ENCODE measurements at regions not wholly inside any gene's neighbourhood (a gene's known extent, or its start where the extent isn't known, plus 50 kb on each side); places are given as distances from the start of the nearest gene placed in this dataset.

DNA sequence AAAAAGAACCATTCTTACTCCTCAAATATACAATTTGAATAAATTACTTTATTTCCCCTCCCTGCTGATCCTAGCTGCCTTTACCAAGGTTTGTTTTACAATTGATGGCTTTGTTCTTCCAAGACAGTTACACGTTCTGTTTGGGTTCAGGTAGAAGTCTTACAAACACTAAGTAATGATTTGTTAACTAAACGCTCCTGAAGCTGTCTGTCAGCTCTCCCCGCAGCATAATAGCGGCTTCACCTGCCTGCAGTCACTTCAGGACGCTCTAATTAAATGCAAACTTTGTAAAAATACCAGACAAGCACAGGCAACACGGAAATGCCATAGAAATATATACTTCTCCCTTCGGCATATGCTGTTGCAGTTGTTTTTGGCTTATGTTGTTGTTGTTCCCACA lies 176.4 kb upstream of the MDFIC2 start:
- no peak for DNase-seq (ENCODE audit: low read depth)
- TF ChIP-seq, protein P1, sequence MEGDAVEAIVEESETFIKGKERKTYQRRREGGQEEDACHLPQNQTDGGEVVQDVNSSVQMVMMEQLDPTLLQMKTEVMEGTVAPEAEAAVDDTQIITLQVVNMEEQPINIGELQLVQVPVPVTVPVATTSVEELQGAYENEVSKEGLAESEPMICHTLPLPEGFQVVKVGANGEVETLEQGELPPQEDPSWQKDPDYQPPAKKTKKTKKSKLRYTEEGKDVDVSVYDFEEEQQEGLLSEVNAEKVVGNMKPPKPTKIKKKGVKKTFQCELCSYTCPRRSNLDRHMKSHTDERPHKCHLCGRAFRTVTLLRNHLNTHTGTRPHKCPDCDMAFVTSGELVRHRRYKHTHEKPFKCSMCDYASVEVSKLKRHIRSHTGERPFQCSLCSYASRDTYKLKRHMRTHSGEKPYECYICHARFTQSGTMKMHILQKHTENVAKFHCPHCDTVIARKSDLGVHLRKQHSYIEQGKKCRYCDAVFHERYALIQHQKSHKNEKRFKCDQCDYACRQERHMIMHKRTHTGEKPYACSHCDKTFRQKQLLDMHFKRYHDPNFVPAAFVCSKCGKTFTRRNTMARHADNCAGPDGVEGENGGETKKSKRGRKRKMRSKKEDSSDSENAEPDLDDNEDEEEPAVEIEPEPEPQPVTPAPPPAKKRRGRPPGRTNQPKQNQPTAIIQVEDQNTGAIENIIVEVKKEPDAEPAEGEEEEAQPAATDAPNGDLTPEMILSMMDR (conservative IDR thresholded peaks at IDR 0.05; ENCODE audit: control insufficient read depth, insufficient read depth, low read depth, low read length): no peak
- H3K4me3 ChIP-seq (ENCODE audit: control insufficient read depth, low read depth, low read length): no peak overlapping the region

DNA sequence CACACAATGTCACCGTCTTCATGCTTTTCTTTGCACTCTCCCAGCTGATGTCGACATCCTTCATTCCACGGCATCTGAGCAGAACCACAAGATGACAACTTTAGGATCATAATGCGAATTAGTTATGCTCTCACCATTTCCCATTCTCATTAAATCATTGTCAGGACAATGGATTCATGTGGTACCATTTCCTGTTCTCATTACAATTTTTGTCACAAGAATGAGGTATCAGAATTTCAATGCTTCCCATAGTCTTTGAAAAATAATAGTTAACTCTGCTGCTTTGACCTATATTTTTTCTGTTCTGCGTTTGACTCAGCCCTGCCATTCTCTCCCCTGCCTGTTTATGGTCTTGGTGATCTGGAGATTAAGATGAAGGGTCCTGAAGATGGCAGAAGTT lies 175.7 kb upstream of the MDFIC2 start:
- TF ChIP-seq, protein P1 (conservative IDR thresholded peaks at IDR 0.05; ENCODE audit: control insufficient read depth, insufficient read depth, low read depth, low read length): no peak
- DNase-seq (ENCODE audit: low read depth): no peak

DNA sequence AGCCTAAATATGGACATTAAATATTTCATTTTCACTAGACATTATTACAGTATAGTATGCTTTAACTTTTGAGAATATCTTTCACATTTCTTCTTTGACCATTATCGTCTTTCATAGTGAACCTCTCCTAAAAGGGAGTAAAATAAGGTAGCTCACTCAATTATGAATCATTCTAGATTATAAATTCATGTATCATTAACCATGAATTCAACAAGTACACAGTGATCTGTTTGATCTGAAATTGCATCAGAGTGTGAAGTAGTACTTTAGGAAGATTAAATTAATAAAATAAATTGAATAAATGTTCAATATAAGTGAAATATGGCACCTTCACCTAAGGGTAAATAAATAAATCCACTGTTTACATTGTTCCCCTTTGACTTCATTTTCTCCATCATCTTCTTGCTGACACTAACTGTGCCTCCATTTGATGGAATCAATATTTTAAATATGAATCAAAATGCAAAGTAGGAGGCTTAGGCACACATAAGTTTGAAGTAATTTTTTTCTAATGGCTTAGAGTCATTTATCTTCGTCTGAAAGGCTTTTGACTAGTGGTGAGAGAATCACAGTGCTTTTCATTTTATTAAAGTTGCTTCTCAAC lies 174.1 kb upstream of the MDFIC2 start:
- TF ChIP-seq, protein P1 (conservative IDR thresholded peaks at IDR 0.05; ENCODE audit: control insufficient read depth, insufficient read depth, low read depth, low read length): no peak
- no peak overlapping the region for H3K4me3 ChIP-seq (ENCODE audit: control insufficient read depth, low read depth, low read length)
- no peak for DNase-seq (ENCODE audit: low read depth)

More for the DNA sequence above, 175.7 kb upstream of the MDFIC2 start:
- H3K4me3 ChIP-seq (ENCODE audit: control insufficient read depth, low read depth, low read length): no peak overlapping the region

DNA sequence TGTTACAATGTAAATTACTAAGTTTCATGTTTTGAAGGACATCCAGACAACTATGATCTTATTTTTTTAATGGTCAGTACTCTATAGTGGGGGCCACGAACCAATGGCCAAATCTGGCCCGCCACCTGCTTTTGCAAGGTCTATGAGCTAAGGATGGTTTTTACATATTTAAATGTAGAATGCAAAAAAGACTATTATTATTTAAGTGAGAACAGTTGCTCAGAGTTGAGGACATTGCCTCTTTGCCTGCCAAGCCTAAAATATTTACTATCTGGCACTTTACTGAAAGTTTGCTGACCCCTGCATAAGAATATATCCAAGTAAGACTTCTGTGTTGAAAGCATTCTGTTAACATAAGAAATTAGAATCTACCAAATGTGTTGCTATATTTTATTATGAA lies 163.7 kb upstream of the MDFIC2 start:
- TF ChIP-seq, protein P1 (conservative IDR thresholded peaks at IDR 0.05; ENCODE audit: control insufficient read depth, insufficient read depth, low read depth, low read length): no peak
- H3K4me3 ChIP-seq (ENCODE audit: control insufficient read depth, low read depth, low read length): no peak overlapping the region
- DNase-seq (ENCODE audit: low read depth): no peak

DNA sequence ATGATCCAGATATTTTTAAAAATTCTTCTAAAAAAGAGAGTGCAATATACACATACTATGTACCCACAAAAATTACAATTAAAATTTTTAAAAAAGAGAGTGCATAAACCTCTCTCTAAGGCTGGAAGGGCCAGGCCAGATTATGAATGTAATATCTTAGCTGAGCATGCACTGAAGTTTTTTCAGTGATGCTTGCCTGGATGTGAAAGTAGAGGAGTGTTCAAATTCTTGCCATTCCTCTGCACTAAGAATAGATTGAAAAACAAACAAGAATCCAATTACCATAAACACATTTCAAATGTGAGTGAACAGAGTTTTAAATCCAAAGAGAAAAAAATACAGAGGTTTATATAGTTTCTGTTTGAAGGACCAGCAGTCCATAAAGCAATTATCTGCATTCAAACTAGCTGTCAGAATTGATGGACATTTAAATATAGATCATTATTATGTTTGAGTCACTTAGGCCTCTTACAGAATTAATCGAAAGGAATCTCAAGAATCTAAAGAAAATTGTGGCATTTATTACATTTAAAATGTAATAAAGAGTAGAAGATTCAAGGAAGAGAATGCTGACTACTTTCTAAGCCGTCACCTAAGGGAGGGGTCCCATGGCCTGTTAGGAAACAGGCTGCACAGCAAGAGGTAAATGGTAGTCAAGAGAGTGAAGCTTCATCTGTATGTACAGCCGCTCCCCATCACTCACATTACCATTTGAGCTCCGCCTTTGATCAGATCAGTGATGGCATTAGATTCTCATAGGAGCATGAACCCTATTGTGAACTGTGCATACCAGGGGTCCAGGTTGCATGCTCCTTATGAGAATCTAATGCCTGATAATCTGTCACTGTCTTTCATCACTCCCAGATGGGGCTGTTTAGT lies 159.3 kb upstream of the MDFIC2 start:
- TF ChIP-seq, protein P1 (conservative IDR thresholded peaks at IDR 0.05; ENCODE audit: control insufficient read depth, insufficient read depth, low read depth, low read length): no peak
- DNase-seq (ENCODE audit: low read depth): no peak
- H3K4me3 ChIP-seq (ENCODE audit: control insufficient read depth, low read depth, low read length): no peak overlapping the region

DNA sequence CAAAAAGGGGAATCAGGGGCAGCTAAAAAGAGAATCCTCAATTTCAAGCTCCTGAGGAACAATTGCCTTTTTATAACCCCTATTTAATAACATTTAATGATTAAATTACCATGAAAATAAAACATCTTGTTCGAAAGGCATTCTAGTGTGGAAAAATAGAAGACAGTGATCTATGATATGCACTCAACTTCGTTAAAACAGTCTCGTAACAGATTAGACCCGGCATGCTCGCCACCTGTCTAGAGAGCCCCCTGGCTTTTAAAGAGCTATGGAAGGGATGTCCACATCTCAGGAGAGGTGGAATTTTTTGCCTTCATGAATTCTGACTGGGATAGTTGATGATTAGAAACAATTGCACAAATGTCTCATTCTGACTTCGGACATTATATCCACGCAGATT lies 153.7 kb upstream of the MDFIC2 start:
- TF ChIP-seq, protein P1 (conservative IDR thresholded peaks at IDR 0.05; ENCODE audit: control insufficient read depth, insufficient read depth, low read depth, low read length): no peak
- DNase-seq (ENCODE audit: low read depth): no peak
- H3K4me3 ChIP-seq (ENCODE audit: control insufficient read depth, low read depth, low read length): no peak overlapping the region

All from fibroblast of mammary gland (primary cell).